ENCODE measurements at regions not wholly inside any gene's neighbourhood (a gene's known extent, or its start where the extent isn't known, plus 50 kb on each side); places are given as distances from the start of the nearest gene placed in this dataset.

GRCh38 chr2:37523814-37524362 lies 147.6 kb downstream of the CDC42EP3 start:
- no peak for FAIRE-seq
- no peak for DNase-seq (ENCODE audit: insufficient read length)
- TF ChIP-seq POLR2AphosphoS5 (IDR thresholded peaks at IDR 0.05; ENCODE audit: low read depth, low read length) = no peak
- no peak for TF ChIP-seq TAF1 (IDR thresholded peaks at IDR 0.05; ENCODE audit: borderline replicate concordance, low read depth, low read length)

DNA sequence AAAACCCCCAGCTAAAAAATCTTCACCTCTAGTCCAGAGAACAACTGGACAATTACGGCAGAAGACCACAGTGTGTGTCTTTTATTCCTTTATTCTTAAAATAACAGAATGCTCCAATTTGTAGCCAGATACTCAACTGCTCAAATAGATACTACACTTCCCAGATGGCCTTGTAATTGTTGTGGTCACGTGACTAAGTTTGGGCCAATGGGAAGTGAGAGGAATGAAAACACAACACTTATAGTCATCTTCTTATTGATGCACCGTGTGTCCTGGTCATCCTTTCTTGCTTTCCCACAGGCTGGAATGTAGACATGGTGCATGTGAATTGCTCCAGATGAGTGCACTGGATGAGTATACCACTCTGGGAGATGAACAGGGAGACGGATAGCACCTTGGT lies 145.1 kb downstream of the CDC42EP3 start:
- FAIRE-seq (peak; percentile 83), DNase-seq (ENCODE audit: insufficient read length) (no peak)

DNA sequence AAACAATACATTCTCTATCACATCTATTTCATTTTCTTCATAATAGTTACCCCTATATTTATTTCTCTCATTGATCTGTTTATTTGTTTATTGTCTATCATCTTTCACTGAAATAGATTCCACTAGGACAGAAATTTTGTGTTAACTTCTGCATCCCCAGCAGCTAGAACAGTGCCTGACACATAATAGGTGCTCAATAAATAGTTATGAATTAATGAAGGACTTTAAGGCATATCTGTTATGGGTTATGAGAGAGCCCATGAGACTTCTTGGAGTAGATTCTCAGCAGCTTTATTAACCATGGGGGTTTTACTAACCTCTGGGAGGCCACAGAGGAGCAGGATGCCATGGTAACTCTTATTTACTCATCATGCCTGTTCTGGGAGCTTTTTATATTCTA lies 144.6 kb downstream of the CDC42EP3 start:
- FAIRE-seq (no peak), DNase-seq (ENCODE audit: insufficient read length) (no peak)
- TF ChIP-seq POLR2A (IDR thresholded peaks at IDR 0.05; ENCODE audit: low read depth, low read length) = no peak
- TF ChIP-seq TAF1 (IDR thresholded peaks at IDR 0.05; ENCODE audit: borderline replicate concordance, low read depth, low read length) = no peak
- no peak for TF ChIP-seq POLR2AphosphoS5 (IDR thresholded peaks at IDR 0.05; ENCODE audit: low read depth, low read length)

More for the DNA sequence above, 145.1 kb downstream of the CDC42EP3 start:
- TF ChIP-seq POLR2A (IDR thresholded peaks at IDR 0.05; ENCODE audit: low read depth, low read length) (no peak), POLR2AphosphoS5 (IDR thresholded peaks at IDR 0.05; ENCODE audit: low read depth, low read length) (no peak), TAF1 (IDR thresholded peaks at IDR 0.05; ENCODE audit: borderline replicate concordance, low read depth, low read length) (no peak)

DNA sequence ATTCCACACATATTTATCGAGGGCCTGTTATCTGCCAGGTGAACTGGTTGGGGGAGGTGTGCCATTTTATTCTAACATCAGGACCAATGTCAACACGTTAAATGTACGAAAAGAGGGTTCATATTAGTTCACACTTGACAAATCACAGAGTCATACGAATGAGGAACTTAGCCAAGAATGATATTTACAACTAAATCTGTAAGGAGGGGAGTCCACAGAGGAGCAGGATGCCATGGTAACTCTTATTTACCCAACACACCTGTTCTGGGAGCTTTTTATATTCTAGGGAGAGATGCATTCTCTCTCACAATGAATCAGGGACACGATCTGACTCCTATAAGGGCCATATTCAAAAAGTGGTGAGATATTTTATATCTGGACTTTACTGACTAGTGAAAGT lies 144.1 kb downstream of the CDC42EP3 start:
- FAIRE-seq (no peak), DNase-seq (ENCODE audit: insufficient read length) (no peak)
- TF ChIP-seq POLR2AphosphoS5 (IDR thresholded peaks at IDR 0.05; ENCODE audit: low read depth, low read length) (no peak), POLR2A (IDR thresholded peaks at IDR 0.05; ENCODE audit: low read depth, low read length) (no peak), TAF1 (IDR thresholded peaks at IDR 0.05; ENCODE audit: borderline replicate concordance, low read depth, low read length) (no peak)

GRCh38 chr2:37529830-37530415 lies 141.5 kb downstream of the CDC42EP3 start:
- no peak for TF ChIP-seq TAF1 (IDR thresholded peaks at IDR 0.05; ENCODE audit: borderline replicate concordance, low read depth, low read length)
- no peak for TF ChIP-seq POLR2AphosphoS5 (IDR thresholded peaks at IDR 0.05; ENCODE audit: low read depth, low read length)
- no peak for TF ChIP-seq POLR2A (IDR thresholded peaks at IDR 0.05; ENCODE audit: low read depth, low read length)
- DNase-seq (ENCODE audit: insufficient read length) = no peak
- FAIRE-seq = no peak

GRCh38 chr2:37532503-37532902 lies 138.9 kb downstream of the CDC42EP3 start:
- no peak for FAIRE-seq
- TF ChIP-seq TAF1 (IDR thresholded peaks at IDR 0.05; ENCODE audit: borderline replicate concordance, low read depth, low read length) (no peak), POLR2A (IDR thresholded peaks at IDR 0.05; ENCODE audit: low read depth, low read length) (no peak), POLR2AphosphoS5 (IDR thresholded peaks at IDR 0.05; ENCODE audit: low read depth, low read length) (no peak)
- no peak for DNase-seq (ENCODE audit: insufficient read length)

DNA sequence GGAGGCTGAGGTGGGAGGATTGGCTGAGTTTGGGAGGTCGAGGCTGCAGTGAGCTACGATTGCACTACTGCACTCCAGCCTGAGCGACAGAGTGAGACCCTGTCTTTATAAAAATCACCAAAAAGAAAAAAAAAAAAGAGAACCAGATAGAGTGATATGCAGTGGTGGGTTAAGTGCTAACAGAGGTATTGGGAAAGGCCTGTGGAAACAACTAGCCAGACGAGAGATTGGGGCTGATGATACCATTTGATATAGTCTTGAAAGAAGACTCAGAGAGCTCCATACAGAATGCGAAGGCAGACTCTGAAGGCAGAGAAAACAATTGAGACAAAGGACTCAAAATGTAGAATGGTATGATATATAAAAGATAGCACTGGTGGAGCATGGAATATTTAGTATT lies 134.1 kb downstream of the CDC42EP3 start:
- no peak for FAIRE-seq
- DNase-seq (ENCODE audit: insufficient read length) = no peak
- TF ChIP-seq TAF1 (IDR thresholded peaks at IDR 0.05; ENCODE audit: borderline replicate concordance, low read depth, low read length) = no peak
- TF ChIP-seq POLR2AphosphoS5 (IDR thresholded peaks at IDR 0.05; ENCODE audit: low read depth, low read length) = no peak
- TF ChIP-seq POLR2A (IDR thresholded peaks at IDR 0.05; ENCODE audit: low read depth, low read length) = no peak

- DNase-seq (ENCODE audit: insufficient read length) (no peak), FAIRE-seq (no peak)
- TF ChIP-seq TAF1 (IDR thresholded peaks at IDR 0.05; ENCODE audit: borderline replicate concordance, low read depth, low read length) (no peak), POLR2A (IDR thresholded peaks at IDR 0.05; ENCODE audit: low read depth, low read length) (no peak), POLR2AphosphoS5 (IDR thresholded peaks at IDR 0.05; ENCODE audit: low read depth, low read length) (no peak)
Measured at GRCh38 chr2:37541516-37541915, 129.9 kb downstream of the CDC42EP3 start.

- peak; percentile 71 for FAIRE-seq
- no peak for DNase-seq (ENCODE audit: insufficient read length)
- no peak for TF ChIP-seq TAF1 (IDR thresholded peaks at IDR 0.05; ENCODE audit: borderline replicate concordance, low read depth, low read length)
Measured at GRCh38 chr2:37543999-37544557, 127.4 kb downstream of the CDC42EP3 start.

DNA sequence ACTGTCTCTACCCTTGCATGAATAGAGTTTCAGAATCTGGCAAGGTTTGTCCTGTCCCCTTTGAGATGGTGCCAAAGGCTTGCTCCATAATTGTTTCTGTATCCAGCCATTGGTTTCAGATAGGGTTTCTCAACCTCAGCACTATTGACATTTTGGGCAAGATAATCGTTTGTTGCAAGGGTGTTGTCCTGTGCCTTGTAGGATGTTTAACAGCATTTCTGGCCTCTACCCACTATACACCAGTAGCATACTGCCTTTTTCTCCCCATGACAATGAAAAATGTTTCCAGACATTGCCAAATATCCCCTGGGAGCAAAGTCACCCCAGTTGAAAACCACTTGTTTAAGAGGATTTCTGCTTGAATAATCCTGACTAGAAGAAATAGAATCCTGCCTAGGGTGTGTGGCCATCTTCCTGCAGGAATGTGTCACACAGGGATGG lies 126.8 kb downstream of the CDC42EP3 start:
- no peak for TF ChIP-seq POLR2A (IDR thresholded peaks at IDR 0.05; ENCODE audit: low read depth, low read length)
- TF ChIP-seq POLR2AphosphoS5 (IDR thresholded peaks at IDR 0.05; ENCODE audit: low read depth, low read length) = 0 out of 2 replicates have a peak, but pooled peaks have one; percentile 3
- no peak for TF ChIP-seq TAF1 (IDR thresholded peaks at IDR 0.05; ENCODE audit: borderline replicate concordance, low read depth, low read length)
- no peak for DNase-seq (ENCODE audit: insufficient read length)
- FAIRE-seq = no peak

DNA sequence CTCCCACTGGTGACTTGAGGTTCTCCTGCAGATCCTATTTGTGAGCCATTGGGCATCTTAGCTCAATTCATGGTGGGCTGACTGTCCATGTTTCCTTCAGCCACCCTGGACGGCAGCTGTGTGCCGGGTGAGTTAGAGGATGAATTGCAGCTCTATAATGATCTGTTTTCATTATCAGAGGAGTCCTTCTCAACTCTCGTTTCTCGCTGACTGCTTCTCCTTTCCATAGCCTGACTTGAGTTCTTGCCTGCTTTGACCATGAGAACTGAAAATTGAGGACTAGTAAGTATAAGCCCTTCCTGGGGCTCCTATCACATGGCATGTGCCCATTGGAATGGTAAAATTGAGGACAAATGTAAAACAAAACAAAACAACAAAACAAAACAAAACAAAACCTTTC lies 121.8 kb downstream of the CDC42EP3 start:
- DNase-seq (ENCODE audit: insufficient read length) (no peak), FAIRE-seq (peak; percentile 76)
- TF ChIP-seq POLR2A (IDR thresholded peaks at IDR 0.05; ENCODE audit: low read depth, low read length) = no peak; the same call in 1 of the 2 replicates
- no peak for TF ChIP-seq POLR2AphosphoS5 (IDR thresholded peaks at IDR 0.05; ENCODE audit: low read depth, low read length)
- TF ChIP-seq TAF1 (IDR thresholded peaks at IDR 0.05; ENCODE audit: borderline replicate concordance, low read depth, low read length) = no peak

DNA sequence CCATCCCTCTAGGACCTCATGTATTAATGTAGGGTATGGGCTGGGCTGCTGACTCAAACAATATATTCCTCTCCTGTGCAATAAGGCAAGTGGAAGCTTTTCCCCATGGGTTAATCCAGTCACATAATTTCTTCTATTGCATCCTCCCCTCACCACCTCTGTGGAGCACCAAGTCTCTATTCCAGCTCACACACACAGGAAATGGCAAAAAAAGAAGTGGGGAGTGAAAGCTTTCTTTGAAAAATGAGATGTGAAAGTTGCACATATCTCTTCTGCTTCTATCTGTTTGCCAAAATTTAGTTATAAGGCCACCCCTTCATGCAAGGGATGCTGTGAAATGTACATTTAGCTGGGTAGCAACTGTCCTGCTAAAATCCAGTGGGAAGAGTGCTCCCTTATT lies 121.3 kb downstream of the CDC42EP3 start:
- FAIRE-seq = peak; percentile 65
- no peak for DNase-seq (ENCODE audit: insufficient read length)
- TF ChIP-seq POLR2AphosphoS5 (IDR thresholded peaks at IDR 0.05; ENCODE audit: low read depth, low read length) (no peak; the same call in 1 of the 2 replicates), TAF1 (IDR thresholded peaks at IDR 0.05; ENCODE audit: borderline replicate concordance, low read depth, low read length) (no peak), POLR2A (IDR thresholded peaks at IDR 0.05; ENCODE audit: low read depth, low read length) (no peak; the same call in 1 of the 2 replicates)
